Keratinocyte (primary cell): ENCODE measurements at regions not wholly inside any gene's neighbourhood (a gene's known extent, or its start where the extent isn't known, plus 50 kb on each side); places are given as distances from the start of the nearest gene placed in this dataset.

ENCODE experiments used
- DNase-seq: peaks from one replicate; pipeline ENCODE4 v3.0.0-alpha.2; 2011; ENCODE audit warnings: low read depth, missing footprints, low spot score
- FAIRE-seq: peaks from 2 replicates; lab custom pipeline; 2011; peaks lifted over from hg19 to GRCh38; lab: Jason Lieb, UNC
- H2AFZ ChIP-seq: 2 replicates; pipeline ENCODE4 v1.6.0; 2012; ENCODE audit warnings: low read length, control low read depth, inconsistent platforms; ENCODE audit not compliant: control insufficient read depth
- H3K27ac ChIP-seq: 2 replicates; pipeline ENCODE4 v1.5.1; 2011; ENCODE audit warnings: low read length; ENCODE audit not compliant: control insufficient read depth, insufficient read depth
- H3K27me3 ChIP-seq: 3 replicates; pipeline ENCODE4 v1.6.0; 2011; ENCODE audit warnings: low read length; ENCODE audit not compliant: control insufficient read depth, insufficient read depth; ENCODE audit errors: extremely low read depth
- H3K36me3 ChIP-seq, 2 experiments: 2 replicates in 1 of 2; 3 replicates in 1 of 2; pipeline ENCODE4 v1.5.1; 2011; ENCODE audit warnings: low read length in 2 of 2, mild to moderate bottlenecking in 1 of 2; ENCODE audit not compliant: control insufficient read depth in 2 of 2, insufficient read depth in 2 of 2; ENCODE audit errors: extremely low read depth in 1 of 2
- H3K4me1 ChIP-seq: 3 replicates; pipeline ENCODE4 v1.5.1; 2011; ENCODE audit warnings: low read length; ENCODE audit not compliant: control insufficient read depth, insufficient read depth; ENCODE audit errors: extremely low read depth
- H3K4me2 ChIP-seq: 3 replicates; pipeline ENCODE4 v1.6.0; 2011; ENCODE audit warnings: low read depth, low read length; ENCODE audit not compliant: control insufficient read depth, insufficient read depth; ENCODE audit errors: extremely low read depth
- H3K4me3 ChIP-seq, 3 experiments: fragments of 200-600 bp in 1 of 3; sonication (generic) in 1 of 3; 2 replicates in 2 of 3; 3 replicates in 1 of 3; pipeline ENCODE4 v1.5.1; 2011 to 2016; ENCODE audit warnings: low read length in 3 of 3, mild to moderate bottlenecking in 3 of 3, control low read depth in 2 of 3, inconsistent platforms in 1 of 3, low read depth in 1 of 3, mixed read lengths in 1 of 3, mixed run types in 1 of 3, moderate library complexity in 1 of 3; ENCODE audit not compliant: control insufficient read depth in 2 of 3, insufficient read depth in 2 of 3; ENCODE audit errors: extremely low read depth in 1 of 3
- H3K79me2 ChIP-seq: 2 replicates; pipeline ENCODE4 v1.6.0; 2012; ENCODE audit warnings: low read length; ENCODE audit not compliant: control insufficient read depth, insufficient read depth
- H3K9ac ChIP-seq: 3 replicates; pipeline ENCODE4 v1.6.0; 2011; ENCODE audit warnings: low read length; ENCODE audit not compliant: control insufficient read depth, insufficient read depth; ENCODE audit errors: extremely low read depth
- H3K9me1 ChIP-seq: 3 replicates; pipeline ENCODE4 v1.6.0; 2011; ENCODE audit warnings: low read length; ENCODE audit not compliant: control insufficient read depth, insufficient read depth; ENCODE audit errors: extremely low read depth
- H3K9me3 ChIP-seq: 2 replicates; pipeline ENCODE4 v1.5.1; 2012; ENCODE audit warnings: low read depth, low read length; ENCODE audit not compliant: control insufficient read depth
- H4K20me1 ChIP-seq: 3 replicates; pipeline ENCODE4 v1.6.0; 2011; ENCODE audit warnings: low read length; ENCODE audit not compliant: control insufficient read depth, insufficient read depth; ENCODE audit errors: extremely low read depth
- CTCF ChIP-seq, 3 experiments: IDR thresholded peaks in 1 of 3; conservative IDR thresholded peaks in 1 of 3; optimal IDR thresholded peaks in 1 of 3; 2 replicates in 2 of 3; 3 replicates in 1 of 3; pipeline versions ENCODE3 to v1.5.1; 2011; ENCODE audit warnings: low read length in 3 of 3, mild to moderate bottlenecking in 3 of 3, moderate library complexity in 2 of 3, control low read depth in 1 of 3, inconsistent platforms in 1 of 3; ENCODE audit not compliant: insufficient read depth in 2 of 3; ENCODE audit errors: extremely low read depth in 1 of 3
- EZH2 ChIP-seq: IDR thresholded peaks from one replicate; pipeline ENCODE4 v1.6.1; 2012; ENCODE audit warnings: inconsistent platforms, mild to moderate bottlenecking, low read length, moderate library complexity
- dilution Hi-C: fragments of 300-500 bp; cut with MboI; formaldehyde crosslinking; loops from one replicate; pipeline ENCODE4 v1.7.0; 2020; ENCODE audit warnings: low sequenced_read_pairs; ENCODE audit not compliant: extremely low pct_ligation_motif_present

GRCh38 chr2:109061736-109062135 is 67.3 kb upstream of the SH3RF3 start:
- Histone ChIP-seq H2AFZ (no peak overlapping the region), H3K4me2 (no peak overlapping the region), H3K4me3 (no peak overlapping the region), H3K4me1 (peaks cover 10% of the 10 kb centered on the region), H3K27me3 (peaks cover 19% of the 10 kb centered on the region), H4K20me1 (no peaks in the 10 kb centered on the region), H3K36me3 (no peaks in the 10 kb centered on the region), H3K9me1 (no peaks in the 10 kb centered on the region), H3K79me2 (no peaks in the 10 kb centered on the region), H3K27ac (no peak overlapping the region), H3K9ac (no peak overlapping the region), H3K9me3 (no peaks in the 10 kb centered on the region)
- dilution Hi-C loops: no loop called here
- DNase-seq: no peak
- FAIRE-seq: no peak
- no peak for TF ChIP-seq EZH2
- no peak for TF ChIP-seq CTCF (optimal IDR thresholded peaks at IDR 0.05 in 1 of 3, IDR thresholded peaks at IDR 0.05 in 1 of 3, conservative IDR thresholded peaks at IDR 0.05 in 1 of 3; ENCODE audit: extremely low read depth in 1 of 3, insufficient read depth in 2 of 3, low read length in 3 of 3)

GRCh38 chr2:109060496-109060895 is 68.5 kb upstream of the SH3RF3 start:
- no peak overlapping the region for H3K9ac ChIP-seq
- DNase-seq (no peak), FAIRE-seq (no peak)
- no peaks in the 10 kb centered on the region for H4K20me1 ChIP-seq
- no peak overlapping the region for H3K4me2 ChIP-seq
- H3K79me2 ChIP-seq: no peaks in the 10 kb centered on the region
- peaks cover 19% of the 10 kb centered on the region for H3K27me3 ChIP-seq
- TF ChIP-seq EZH2 (no peak), CTCF (optimal IDR thresholded peaks at IDR 0.05 in 1 of 3, IDR thresholded peaks at IDR 0.05 in 1 of 3, conservative IDR thresholded peaks at IDR 0.05 in 1 of 3; ENCODE audit: extremely low read depth in 1 of 3, insufficient read depth in 2 of 3, low read length in 3 of 3) (no peak)
- no peaks in the 10 kb centered on the region for H3K9me3 ChIP-seq
- no peak overlapping the region for H3K4me3 ChIP-seq
- no peaks in the 10 kb centered on the region for H3K9me1 ChIP-seq
- H2AFZ ChIP-seq: no peak overlapping the region
- peaks cover 11% of the 10 kb centered on the region for H3K4me1 ChIP-seq
- H3K36me3 ChIP-seq: no peaks in the 10 kb centered on the region
- dilution Hi-C loops: no loop called here
- no peak overlapping the region for H3K27ac ChIP-seq
